H1 (cell line): ENCODE measurements at regions not wholly inside any gene's neighbourhood (a gene's known extent, or its start where the extent isn't known, plus 50 kb on each side); places are given as distances from the start of the nearest gene placed in this dataset.

Experiments
- CTCF ChIA-PET: fragments of 300-600 bp; sonication (Branson Sonifier 250); formaldehyde crosslinking; loops from one replicate; lab custom pipeline; 2021; ENCODE audit not compliant: partially characterized antibody; lab: Charles Lee
- POLR2A ChIA-PET: fragments of 300-600 bp; sonication (Branson Sonifier 250); formaldehyde crosslinking; loops from one replicate; lab custom pipeline; 2021; ENCODE audit warnings: inconsistent platforms; ENCODE audit not compliant: partially characterized antibody; lab: Charles Lee
- DNase-seq, 2 experiments: peaks; one replicate each; pipeline versions ENCODE4 v3.0.0 to v3.0.0-alpha.2; 2010 to 2022; ENCODE audit warnings: low spot score in 2 of 2, low read depth in 1 of 2, mixed read lengths in 1 of 2
- FAIRE-seq: peaks from 2 replicates; lab custom pipeline; 2011; peaks lifted over from hg19 to GRCh38; lab: Jason Lieb, UNC
- H2AFZ ChIP-seq: 2 replicates; pipeline ENCODE4 v1.8.1; 2012; ENCODE audit warnings: low read length, inconsistent platforms
- H2AK5ac ChIP-seq: 2 replicates; pipeline ENCODE4 v1.6.1; 2013; ENCODE audit warnings: low read depth, low read length
- H2BK120ac ChIP-seq: replicated peaks from 2 replicates; pipeline ENCODE3; 2013; ENCODE audit warnings: low read depth, low read length, inconsistent platforms
- H2BK12ac ChIP-seq: 2 replicates; pipeline ENCODE4 v1.6.1; 2013; ENCODE audit warnings: low read depth, low read length
- H2BK15ac ChIP-seq: 2 replicates; pipeline ENCODE4 v1.6.1; 2013; ENCODE audit warnings: low read length
- H2BK20ac ChIP-seq: 2 replicates; pipeline ENCODE4 v1.6.1; 2013; ENCODE audit warnings: low read length
- H2BK5ac ChIP-seq: 2 replicates; pipeline ENCODE4 v1.6.1; 2013; ENCODE audit warnings: low read depth, low read length
- H3K14ac ChIP-seq: 2 replicates; pipeline ENCODE4 v1.6.1; 2013; ENCODE audit warnings: inconsistent platforms; ENCODE audit not compliant: insufficient read length
- H3K18ac ChIP-seq: 2 replicates; pipeline ENCODE4 v1.6.1; 2013; ENCODE audit warnings: low read length; ENCODE audit errors: extremely low read depth
- H3K23ac ChIP-seq: 2 replicates; pipeline ENCODE4 v1.6.1; 2013; ENCODE audit warnings: inconsistent platforms; ENCODE audit not compliant: insufficient read length
- H3K23me2 ChIP-seq: 2 replicates; pipeline ENCODE4 v1.6.1; 2013; ENCODE audit warnings: low read depth, low read length
- H3K27ac ChIP-seq: 2 replicates; pipeline ENCODE4 v1.6.1; 2011; ENCODE audit warnings: low read depth, low read length, inconsistent platforms
- H3K27me3 ChIP-seq, 4 experiments: replicated peaks in 1 of 4; 1 replicate in 1 of 4; 2 replicates in 3 of 4; pipeline versions ENCODE4 v1.6.1 to v1.8.1; 2011 to 2013; ENCODE audit warnings: low read length in 3 of 4, mild to moderate bottlenecking in 3 of 4, inconsistent platforms in 2 of 4, mixed read lengths in 2 of 4, moderate library complexity in 1 of 4; ENCODE audit not compliant: control insufficient read depth in 3 of 4, insufficient read depth in 3 of 4; ENCODE audit errors: extremely low read depth in 1 of 4
- H3K36me3 ChIP-seq, 4 experiments: 2 replicates each; pipeline versions ENCODE4 v1.6.1 to v1.8.1; 2011 to 2013; ENCODE audit warnings: mild to moderate bottlenecking in 4 of 4, low read length in 3 of 4, moderate library complexity in 2 of 4, control low read depth in 1 of 4, inconsistent platforms in 1 of 4; ENCODE audit not compliant: insufficient read depth in 4 of 4, control insufficient read depth in 2 of 4
- H3K4ac ChIP-seq: replicated peaks from 2 replicates; pipeline ENCODE3; 2013; ENCODE audit warnings: low read length, low read depth, mixed read lengths, inconsistent platforms; ENCODE audit not compliant: insufficient read length
- H3K4me1 ChIP-seq, 4 experiments: replicated peaks in 1 of 4; 1 replicate in 1 of 4; 2 replicates in 3 of 4; pipeline versions ENCODE4 v1.6.1 to v1.8.1; 2011 to 2013; ENCODE audit warnings: low read length in 3 of 4, inconsistent platforms in 2 of 4, mixed read lengths in 1 of 4; ENCODE audit not compliant: insufficient read depth in 4 of 4, control insufficient read depth in 3 of 4
- H3K4me2 ChIP-seq, 2 experiments: 2 replicates each; pipeline versions ENCODE4 v1.6.1 to v1.8.1; 2011 to 2013; ENCODE audit warnings: low read depth in 2 of 2, low read length in 2 of 2, control low read depth in 1 of 2, inconsistent platforms in 1 of 2, mild to moderate bottlenecking in 1 of 2; ENCODE audit not compliant: insufficient read depth in 1 of 2
- H3K4me3 ChIP-seq, 4 experiments: fragments of 200-600, 300-600 bp in 1 of 4; sonication (generic), shearing (Covaris generic), sonication (Bioruptor Twin) in 1 of 4; 2 replicates each; pipeline versions ENCODE4 v1.5.1 to v1.8.1; 2011 to 2016; ENCODE audit warnings: low read length in 4 of 4, low read depth in 3 of 4, control low read depth in 2 of 4, inconsistent platforms in 2 of 4, mild to moderate bottlenecking in 2 of 4, mixed read lengths in 1 of 4, moderate library complexity in 1 of 4; ENCODE audit not compliant: insufficient read depth in 2 of 4; ENCODE audit errors: extremely low read depth in 1 of 4
- H3K56ac ChIP-seq: replicated peaks from 2 replicates; pipeline ENCODE3; 2013; ENCODE audit warnings: low read depth, mild to moderate bottlenecking, mixed read lengths, low read length, inconsistent platforms; ENCODE audit not compliant: insufficient read length
- H3K79me1 ChIP-seq: 2 replicates; pipeline ENCODE4 v1.6.1; 2013; ENCODE audit warnings: low read depth, low read length, control low read depth
- H3K79me2 ChIP-seq, 2 experiments: 2 replicates each; pipeline versions ENCODE4 v1.6.1 to v1.8.1; 2012 to 2013; ENCODE audit warnings: low read length in 2 of 2, mild to moderate bottlenecking in 2 of 2, inconsistent platforms in 1 of 2; ENCODE audit not compliant: insufficient read depth in 2 of 2, control insufficient read depth in 1 of 2
- H3K9ac ChIP-seq, 4 experiments: replicated peaks in 1 of 4; 1 replicate in 1 of 4; 2 replicates in 3 of 4; pipeline versions ENCODE4 v1.6.1 to v1.8.1; 2011 to 2013; ENCODE audit warnings: low read depth in 3 of 4, low read length in 3 of 4, control low read depth in 2 of 4, mild to moderate bottlenecking in 2 of 4, moderate library complexity in 2 of 4, inconsistent platforms in 1 of 4; ENCODE audit errors: extremely low read depth in 1 of 4
- H3K9me3 ChIP-seq, 2 experiments: 2 replicates each; pipeline versions ENCODE4 v1.6.1 to v1.8.1; 2012 to 2013; ENCODE audit warnings: mild to moderate bottlenecking in 2 of 2, moderate library complexity in 2 of 2, control low read depth in 1 of 2, inconsistent platforms in 1 of 2, low read depth in 1 of 2, low read length in 1 of 2, mixed read lengths in 1 of 2; ENCODE audit not compliant: insufficient read depth in 2 of 2
- H4K20me1 ChIP-seq, 2 experiments: replicated peaks in 1 of 2; 2 replicates each; pipeline versions ENCODE3 to v1.8.1; 2011 to 2013; ENCODE audit warnings: inconsistent platforms in 2 of 2, low read length in 2 of 2, mild to moderate bottlenecking in 1 of 2; ENCODE audit not compliant: insufficient read depth in 2 of 2, control insufficient read depth in 1 of 2
- H4K5ac ChIP-seq: 2 replicates; pipeline ENCODE4 v1.6.1; 2013; ENCODE audit warnings: low read length, low read depth, mixed read lengths, inconsistent platforms; ENCODE audit not compliant: insufficient read length
- H4K8ac ChIP-seq: 2 replicates; pipeline ENCODE4 v1.8.0; 2013; ENCODE audit warnings: mild to moderate bottlenecking, moderate library complexity, low read length, inconsistent platforms; ENCODE audit not compliant: insufficient read depth; ENCODE audit errors: extremely low read depth
- H4K91ac ChIP-seq: replicated peaks from 2 replicates; pipeline ENCODE3; 2013; ENCODE audit warnings: low read length, mixed read lengths, inconsistent platforms; ENCODE audit not compliant: insufficient read length
- KDM4A ChIP-seq: IDR thresholded peaks from one replicate; pipeline ENCODE4 v1.7.1; 2012; ENCODE audit warnings: low read depth, mild to moderate bottlenecking, moderate library complexity, low read length, inconsistent platforms; ENCODE audit not compliant: severe bottlenecking
- KDM5A ChIP-seq: fragments of 200-600 bp; IDR thresholded peaks from 2 replicates; pipeline ENCODE4 v1.7.1; 2012; ENCODE audit warnings: mild to moderate bottlenecking, low read length, inconsistent platforms, mixed read lengths
- TAF1 ChIP-seq: IDR thresholded peaks from 2 replicates; pipeline ENCODE4 v1.6.1; 2011; ENCODE audit warnings: mild to moderate bottlenecking, low read depth, low read length

- ChIA-PET POLR2A (no interaction called here), CTCF (interaction anchor here (0.6 kb wide), 1 partner anchor 1162 kb away, joined by 3 read pairs; no protein-coding TSS in a partner anchor)
- Histone ChIP-seq H3K9me3 (no peaks in the 10 kb centered on the region), H2BK120ac (no peak overlapping the region), H3K56ac (no peak overlapping the region), H4K8ac (no peak overlapping the region), H4K91ac (no peak overlapping the region), H3K27me3 (peaks cover 0 to 2% (median under 1%) of the 10 kb centered on the region in 4 experiments; a peak in 2 of 7 replicates), H2AFZ (no peak overlapping the region), H3K4ac (no peak overlapping the region), H3K79me2 (no peaks in the 10 kb centered on the region), H3K4me3 (no peak overlapping the region), H2BK12ac (no peak overlapping the region), H3K27ac (no peak overlapping the region), H3K4me2 (no peak overlapping the region), H2BK15ac (no peak overlapping the region), H2BK20ac (no peak overlapping the region), H3K23ac (no peak overlapping the region), H2AK5ac (no peak overlapping the region), H3K9ac (no peak overlapping the region), H3K4me1 (no peaks in the 10 kb centered on the region), H3K23me2 (no peaks in the 10 kb centered on the region), H3K14ac (no peak overlapping the region), H3K36me3 (no peaks in the 10 kb centered on the region), H2BK5ac (no peak overlapping the region), H4K5ac (no peak overlapping the region), H4K20me1 (no peaks in the 10 kb centered on the region), H3K18ac (no peak overlapping the region), H3K79me1 (no peaks in the 10 kb centered on the region)
- no peak for TF ChIP-seq KDM4A
- TF ChIP-seq KDM5A, result no peak
- no peak for TF ChIP-seq TAF1
- DNase-seq, result no peak
- no peak for FAIRE-seq
Measured at GRCh38 chr4:58368221-58368620, 1258.0 kb upstream of the IGFBP7 start.
